Bronchial epithelial cell (primary cell): ENCODE measurements at regions not wholly inside any gene's neighbourhood (a gene's known extent, or its start where the extent isn't known, plus 50 kb on each side); places are given as distances from the start of the nearest gene placed in this dataset.
A peak's percentile ranks its signal among the peaks of the same experiment; 100 is the strongest.

ENCODE experiments used
- DNase-seq: peaks from one replicate; pipeline ENCODE4 v3.0.0-alpha.2; 2010; ENCODE audit warnings: low read depth
- FAIRE-seq: peaks from 2 replicates; lab custom pipeline; 2011; peaks lifted over from hg19 to GRCh38; lab: Jason Lieb, UNC
- H3K27me3 ChIP-seq: 2 replicates; pipeline ENCODE4 v1.5.1; 2011; ENCODE audit warnings: low read length; ENCODE audit not compliant: control insufficient read depth, insufficient read depth
- H3K36me3 ChIP-seq: 2 replicates; pipeline ENCODE4 v1.5.1; 2011; ENCODE audit warnings: low read length; ENCODE audit not compliant: control insufficient read depth, insufficient read depth
- H3K4me3 ChIP-seq: 2 replicates; pipeline ENCODE4 v1.5.1; 2011; ENCODE audit warnings: mild to moderate bottlenecking, low read depth, low read length, control low read depth
- CTCF ChIP-seq: IDR thresholded peaks from 2 replicates; pipeline ENCODE4 v1.5.1; 2011; ENCODE audit warnings: mild to moderate bottlenecking, moderate library complexity, low read length, control low read depth, inconsistent platforms; ENCODE audit not compliant: insufficient read depth, severe bottlenecking

DNA sequence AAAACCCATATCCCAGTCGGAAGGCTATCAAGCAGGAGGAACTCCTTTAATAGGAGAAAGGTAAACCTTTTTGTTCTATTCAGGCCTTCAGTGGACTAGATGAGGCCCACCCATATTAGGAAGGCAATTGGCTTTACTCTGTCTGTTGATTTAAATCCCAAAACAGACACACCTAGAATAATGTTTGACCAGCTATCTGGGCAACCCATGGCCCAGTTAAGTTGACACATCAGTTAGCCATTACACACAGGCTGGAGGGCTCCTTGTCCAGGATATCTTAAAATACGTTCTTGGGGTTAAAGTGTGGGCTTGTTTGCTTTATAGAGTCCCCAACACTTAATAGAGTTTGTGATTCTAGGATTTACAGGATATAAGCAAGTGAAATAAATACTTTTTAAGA is 339.0 kb upstream of the PRKCQ start:
- DNase-seq (no peak), FAIRE-seq (no peak)
- H3K4me3 ChIP-seq: no peak overlapping the region
- no peaks in the 10 kb centered on the region for H3K27me3 ChIP-seq
- no peak for TF ChIP-seq CTCF
- no peaks in the 10 kb centered on the region for H3K36me3 ChIP-seq

DNA sequence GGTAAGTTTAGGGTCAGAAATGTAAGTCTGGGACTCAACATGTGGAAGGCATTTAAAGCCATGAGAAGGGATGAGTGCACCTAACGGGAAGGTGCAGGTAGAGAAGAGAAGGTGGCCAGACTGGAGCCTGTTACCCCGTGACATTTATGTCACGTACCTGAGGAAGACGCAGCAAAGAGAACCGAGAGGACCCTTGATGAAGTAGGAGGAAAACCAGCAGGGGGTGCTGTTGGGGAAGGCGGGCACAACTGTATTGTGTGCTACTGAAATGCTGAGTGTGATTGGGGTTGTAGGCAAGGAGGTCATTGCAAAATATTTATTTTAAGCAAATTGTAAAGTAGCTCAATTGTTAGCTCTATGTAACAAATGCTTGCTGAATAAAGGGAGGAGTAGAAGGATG is 338.2 kb upstream of the PRKCQ start:
- no peak for FAIRE-seq
- TF ChIP-seq CTCF: peak; percentile 25
- H3K4me3 ChIP-seq: no peak overlapping the region
- no peak for DNase-seq
- H3K27me3 ChIP-seq: no peaks in the 10 kb centered on the region
- no peaks in the 10 kb centered on the region for H3K36me3 ChIP-seq

DNA sequence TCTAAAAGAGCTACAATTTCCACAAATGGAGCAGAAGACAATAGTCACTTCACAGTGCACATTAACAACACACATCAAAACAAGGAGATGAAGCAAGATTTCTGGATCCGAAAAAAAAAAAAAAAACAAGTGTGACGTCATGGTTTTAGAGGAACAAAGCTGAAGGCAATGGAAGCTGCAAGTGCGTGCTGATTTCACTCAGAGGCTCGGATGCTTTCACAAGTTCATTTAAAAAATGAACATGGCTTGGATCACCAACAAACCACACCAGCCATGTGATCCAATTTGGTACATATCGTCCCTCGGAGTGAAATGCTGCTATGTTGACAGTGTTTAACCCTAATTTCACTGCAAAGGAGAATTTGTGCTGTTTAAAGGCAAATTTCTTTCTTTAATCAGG is 337.0 kb upstream of the PRKCQ start:
- no peaks in the 10 kb centered on the region for H3K27me3 ChIP-seq
- no peak for DNase-seq
- no peaks in the 10 kb centered on the region for H3K36me3 ChIP-seq
- TF ChIP-seq CTCF: no peak
- no peak for FAIRE-seq
- no peak overlapping the region for H3K4me3 ChIP-seq

- DNase-seq (no peak), FAIRE-seq (no peak)
- no peaks in the 10 kb centered on the region for H3K36me3 ChIP-seq
- no peak overlapping the region for H3K4me3 ChIP-seq
- no peaks in the 10 kb centered on the region for H3K27me3 ChIP-seq
- no peak for TF ChIP-seq CTCF
Measured at GRCh38 chr10:6916601-6917000, 336.5 kb upstream of the PRKCQ start.

- DNase-seq: no peak
- Histone ChIP-seq H3K36me3 (no peaks in the 10 kb centered on the region), H3K27me3 (no peaks in the 10 kb centered on the region), H3K4me3 (no peak overlapping the region)
- no peak for FAIRE-seq
- TF ChIP-seq CTCF: no peak
Measured at GRCh38 chr10:6915307-6915706, 335.2 kb upstream of the PRKCQ start.

- FAIRE-seq: no peak
- Histone ChIP-seq H3K36me3 (no peaks in the 10 kb centered on the region), H3K4me3 (no peak overlapping the region), H3K27me3 (no peaks in the 10 kb centered on the region)
- DNase-seq: no peak
- TF ChIP-seq CTCF: no peak
Measured at GRCh38 chr10:6912929-6913328, 332.9 kb upstream of the PRKCQ start.
